Liver (tissue), 3 donors: ENCODE measurements at regions not wholly inside any gene's neighbourhood (a gene's known extent, or its start where the extent isn't known, plus 50 kb on each side); places are given as distances from the start of the nearest gene placed in this dataset.

Experiments used
- ATF3 ChIP-seq: IDR thresholded peaks from 2 replicates; pipeline ENCODE4 v1.6.1; 2016; ENCODE audit warnings: antibody characterized with exemption
- CTCF ChIP-seq: fragments of 150-350 bp; IDR thresholded peaks from 2 replicates; pipeline ENCODE4 v1.5.1; 2017; ENCODE audit warnings: improper control_type of control experiment, low read depth, low read length; ENCODE audit not compliant: missing input control
- EGR1 ChIP-seq, 2 donors: IDR thresholded peaks; 2 replicates each; pipeline ENCODE4 v1.6.1; 2016 to 2018; ENCODE audit warnings: antibody characterized with exemption in 2 of 2, low read depth in 2 of 2
- FOXA1 ChIP-seq: IDR thresholded peaks from 2 replicates; pipeline ENCODE4 v1.6.1; 2016; ENCODE audit warnings: antibody characterized with exemption
- MAX ChIP-seq: IDR thresholded peaks from 2 replicates; pipeline ENCODE4 v1.6.1; 2016; ENCODE audit warnings: antibody characterized with exemption
- NR2F2 ChIP-seq: IDR thresholded peaks from 2 replicates; pipeline ENCODE4 v1.6.1; 2016; ENCODE audit warnings: antibody characterized with exemption
- RAD21 ChIP-seq, 2 donors: IDR thresholded peaks; 2 replicates each; pipeline ENCODE4 v1.6.1; 2016; ENCODE audit warnings: antibody characterized with exemption in 2 of 2, mild to moderate bottlenecking in 2 of 2
- SP1 ChIP-seq: IDR thresholded peaks from 2 replicates; pipeline ENCODE4 v1.6.1; 2018; ENCODE audit warnings: antibody characterized with exemption, mild to moderate bottlenecking
- TAF1 ChIP-seq: conservative IDR thresholded peaks from 2 replicates; pipeline ENCODE4 v1.6.1; 2016; ENCODE audit warnings: antibody characterized with exemption, mild to moderate bottlenecking
- YY1 ChIP-seq: IDR thresholded peaks from 2 replicates; pipeline ENCODE4 v1.6.1; 2016; ENCODE audit warnings: antibody characterized with exemption, mild to moderate bottlenecking
- ZBTB33 ChIP-seq: IDR thresholded peaks from 2 replicates; pipeline ENCODE4 v1.6.1; 2016; ENCODE audit warnings: antibody characterized with exemption
- donor health status: healthy.
- donor health status: healthy.

- no peak for TF ChIP-seq RAD21 (IDR thresholded peaks at IDR 0.05)
- no peak for TF ChIP-seq CTCF
- no peak for TF ChIP-seq MAX
- TF ChIP-seq SP1, result no peak
- TF ChIP-seq FOXA1, result no peak
- no peak for TF ChIP-seq NR2F2
- no peak for TF ChIP-seq TAF1
- no peak for TF ChIP-seq ZBTB33
- no peak for TF ChIP-seq EGR1 (IDR thresholded peaks at IDR 0.05; ENCODE audit: low read depth in 2 of 2)
- no peak for TF ChIP-seq YY1
- no peak for TF ChIP-seq ATF3
Observed at GRCh38 chr6:132174919-132175318, 223.7 kb upstream of the CCN2 start.
